Coronary artery (tissue), 2 donors: ENCODE measurements at regions not wholly inside any gene's neighbourhood (a gene's known extent, or its start where the extent isn't known, plus 50 kb on each side); places are given as distances from the start of the nearest gene placed in this dataset.

ENCODE experiments used
- DNase-seq: peaks from one replicate; pipeline ENCODE4 v3.0.0-alpha.2; 2017; ENCODE audit warnings: low spot score
- H3K27ac ChIP-seq, 2 donors: fragments of 200-600 bp; sonication (generic); one replicate each; pipeline ENCODE4 v1.5.1; 2016 to 2019
- H3K4me3 ChIP-seq: fragments of 200-600 bp; sonication (generic); 2 replicates; pipeline ENCODE4 v1.5.1; 2016; ENCODE audit warnings: mild to moderate bottlenecking, moderate library complexity
- CTCF ChIP-seq: fragments of 200-600 bp; sonication (generic); IDR thresholded peaks from one replicate; pipeline ENCODE4 v1.5.1; 2019; ENCODE audit warnings: antibody characterized with exemption

DNA sequence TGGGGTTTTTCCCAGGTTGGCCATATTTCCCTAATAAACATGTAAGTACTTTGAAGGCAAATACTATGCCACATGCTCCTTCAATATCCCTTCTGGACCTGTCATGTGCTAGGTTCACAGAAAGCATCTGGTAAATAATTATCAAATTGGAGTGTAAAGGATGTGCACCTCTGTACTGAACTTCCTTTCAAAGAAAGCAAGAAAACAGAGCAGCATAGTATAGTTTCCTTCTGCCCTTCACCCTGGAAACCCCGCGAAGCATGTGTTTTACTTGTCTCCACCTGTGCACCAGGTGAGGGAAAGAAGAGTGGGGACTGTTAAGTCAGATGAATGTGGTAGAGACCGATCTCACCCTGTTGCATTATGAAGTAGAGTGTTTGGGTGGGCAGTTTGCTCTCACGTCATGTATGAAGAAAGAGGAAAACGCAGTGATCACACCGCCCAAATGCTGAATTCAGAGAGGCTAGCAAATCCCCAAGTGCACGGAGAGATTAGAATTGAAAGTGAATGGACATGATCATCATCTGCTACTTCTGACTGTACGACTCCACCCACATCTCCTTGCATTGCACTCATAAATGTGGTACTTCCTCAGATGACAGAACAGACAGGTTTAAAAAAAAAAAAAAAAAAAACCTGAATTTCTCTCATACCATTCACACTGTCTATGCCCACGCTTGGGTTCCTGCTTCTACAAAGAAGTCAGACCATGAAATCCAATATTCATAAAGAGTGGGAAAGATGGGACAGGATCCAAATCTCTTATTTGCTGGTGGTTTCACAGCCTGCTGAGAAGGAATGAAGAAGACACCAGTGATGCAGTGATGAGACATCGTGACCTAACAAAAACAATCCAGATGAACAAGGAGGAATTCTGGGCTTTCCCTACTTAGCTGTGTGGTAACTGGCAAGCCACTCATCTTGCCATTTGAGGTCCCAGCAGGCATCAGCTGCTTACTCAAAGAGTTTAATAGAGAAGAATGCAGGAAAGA lies 448.6 kb downstream of the BCL11A start:
- no peak overlapping the region for H3K4me3 ChIP-seq
- DNase-seq, result no peak
- no peak for TF ChIP-seq CTCF
- no peak overlapping the region for H3K27ac ChIP-seq

GRCh38 chr2:60100034-60100433 lies 453.4 kb downstream of the BCL11A start:
- Histone ChIP-seq H3K4me3 (no peak overlapping the region), H3K27ac (no peak overlapping the region)
- DNase-seq, result no peak
- no peak for TF ChIP-seq CTCF

GRCh38 chr2:60098996-60099395 lies 454.5 kb downstream of the BCL11A start:
- Histone ChIP-seq H3K4me3 (no peak overlapping the region), H3K27ac (no peak overlapping the region)
- DNase-seq, result no peak
- TF ChIP-seq CTCF, result no peak

- no peak overlapping the region for H3K4me3 ChIP-seq
- TF ChIP-seq CTCF, result no peak
- no peak for DNase-seq
- H3K27ac ChIP-seq, result no peak overlapping the region
These were observed 456.2 kb downstream of the BCL11A start for GRCh38 chr2:60097298-60097697.

- H3K27ac ChIP-seq, result no peak overlapping the region
- no peak for DNase-seq
- no peak for TF ChIP-seq CTCF
These were observed 456.9 kb downstream of the BCL11A start for GRCh38 chr2:60096556-60096955.

DNA sequence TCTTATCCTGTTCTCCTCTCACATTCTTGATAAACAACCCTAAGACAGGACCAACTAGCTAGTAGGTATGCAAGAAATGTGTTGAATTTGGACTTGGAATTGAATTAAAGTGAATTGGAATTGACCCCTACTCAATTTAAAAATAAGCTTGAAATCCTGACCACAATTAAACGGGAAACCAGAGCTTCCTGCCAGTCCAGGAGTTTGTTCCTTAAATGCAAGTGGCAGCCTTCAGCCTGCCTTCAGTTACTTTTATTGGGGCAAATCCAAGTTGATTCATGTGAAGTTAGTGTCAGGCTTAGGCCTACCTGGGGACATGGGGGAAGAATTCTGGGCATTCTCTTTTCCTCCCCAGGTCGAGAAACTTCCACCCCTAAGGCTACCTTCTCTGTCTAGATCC lies 457.6 kb downstream of the BCL11A start:
- no peak overlapping the region for H3K27ac ChIP-seq
- no peak for TF ChIP-seq CTCF
- no peak overlapping the region for H3K4me3 ChIP-seq
- no peak for DNase-seq

More at GRCh38 chr2:60096556-60096955, 456.9 kb downstream of the BCL11A start:
- no peak overlapping the region for H3K4me3 ChIP-seq

DNA sequence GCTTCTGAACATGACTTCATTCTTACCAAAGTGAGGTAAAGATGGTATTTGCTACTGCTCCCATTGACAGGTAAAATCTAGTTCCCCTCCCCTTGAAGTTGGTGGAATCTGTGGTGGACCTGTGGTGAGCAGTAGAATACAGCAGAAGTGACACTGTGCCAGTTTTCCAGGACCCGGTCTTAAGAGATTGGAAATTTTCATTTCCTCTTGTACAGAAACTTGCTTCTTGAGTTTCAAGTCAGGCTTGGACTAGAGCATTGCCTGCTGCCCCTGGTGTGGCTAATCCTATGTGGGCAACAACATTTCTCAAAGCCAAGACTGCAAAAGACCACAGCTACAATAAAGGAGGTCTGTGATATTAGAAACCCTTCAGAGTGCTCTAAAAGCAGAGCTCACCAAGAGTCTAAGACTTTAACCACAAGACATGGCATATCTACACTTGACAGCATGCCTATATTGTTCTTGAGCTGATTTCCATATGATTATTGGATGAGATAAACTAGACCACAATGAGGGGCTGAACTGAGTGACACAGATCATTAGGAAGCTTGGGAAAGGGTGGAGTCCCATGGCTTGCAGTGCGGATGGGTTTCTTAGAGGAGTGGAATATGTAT lies 458.1 kb downstream of the BCL11A start:
- H3K27ac ChIP-seq, result no peak overlapping the region
- TF ChIP-seq CTCF, result no peak
- no peak overlapping the region for H3K4me3 ChIP-seq
- no peak for DNase-seq
